Erythroblast (primary cell): ENCODE measurements at regions not wholly inside any gene's neighbourhood (a gene's known extent, or its start where the extent isn't known, plus 50 kb on each side); places are given as distances from the start of the nearest gene placed in this dataset.

Source experiments
- GATA1 ChIP-seq: IDR thresholded peaks from 2 replicates; pipeline ENCODE4 v1.6.1; 2011; ENCODE audit warnings: low read depth, mild to moderate bottlenecking, control low read depth, low read length, moderate library complexity
- POLR2A ChIP-seq: IDR thresholded peaks from 2 replicates; pipeline ENCODE4 v1.6.1; 2011; ENCODE audit warnings: mild to moderate bottlenecking, low read length

GRCh38 chr9:81532251-81532650, 157.1 kb downstream of the TLE1 start:
- TF ChIP-seq POLR2A: no peak
- no peak for TF ChIP-seq GATA1
